SW480 (cell line): ENCODE measurements at regions not wholly inside any gene's neighbourhood (a gene's known extent, or its start where the extent isn't known, plus 50 kb on each side); places are given as distances from the start of the nearest gene placed in this dataset.
"Not testable (repeated sequence)": the region's sequence is repeated elsewhere in the genome, so short reads cannot be mapped to it uniquely, and the experiment has no call there.

Experiments used
- DNase-seq: peaks from one replicate; pipeline ENCODE4 v3.0.0-alpha.2; 2016; ENCODE audit warnings: low spot score

GRCh38 chr7:98774884-98775283 lies 94.9 kb downstream of the TMEM130 start:
- no peak for DNase-seq

- DNase-seq: no peak
Measured at GRCh38 chr7:98777051-98777450, 92.8 kb downstream of the TMEM130 start.

GRCh38 chr7:98778421-98778820 lies 91.4 kb downstream of the TMEM130 start:
- no peak for DNase-seq

- DNase-seq: no peak
Measured at GRCh38 chr7:98779800-98780587, 89.8 kb downstream of the TMEM130 start.

GRCh38 chr7:98784216-98784785 lies 85.5 kb downstream of the TMEM130 start:
- no peak for DNase-seq

- DNase-seq: no peak
Measured at GRCh38 chr7:98785929-98786571, 83.8 kb downstream of the TMEM130 start.

GRCh38 chr7:98788966-98789365 lies 80.8 kb downstream of the TMEM130 start:
- no peak for DNase-seq

- not testable (repeated sequence) for DNase-seq
Measured at GRCh38 chr7:98794453-98794852, 75.4 kb downstream of the TMEM130 start.

- DNase-seq: no peak
Measured at GRCh38 chr7:98795741-98796493, 73.9 kb downstream of the TMEM130 start.
